ENCODE measurements at regions not wholly inside any gene's neighbourhood (a gene's known extent, or its start where the extent isn't known, plus 50 kb on each side); places are given as distances from the start of the nearest gene placed in this dataset.

DNA sequence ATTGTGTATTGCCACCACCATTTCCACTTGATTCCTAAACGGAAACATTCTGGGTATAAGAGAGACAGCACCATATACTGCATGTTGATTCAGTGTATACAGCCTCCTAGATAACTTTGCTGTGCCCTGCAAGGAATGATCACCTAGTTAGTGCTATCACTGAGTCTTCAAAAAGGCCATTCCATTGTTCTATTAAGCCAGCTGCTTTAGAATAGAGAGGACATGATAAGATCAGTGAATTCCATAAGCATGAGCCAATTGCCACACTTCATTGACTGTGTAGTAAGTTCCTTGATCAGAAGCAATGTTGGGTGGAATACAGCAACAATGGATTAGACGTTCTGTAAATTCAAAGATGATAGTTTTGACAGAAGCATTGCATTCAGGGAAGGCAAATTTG is 1047.3 kb downstream of the PCDH18 start:
- Histone ChIP-seq H3K9me3 (ENCODE audit: control insufficient read depth, low read depth, low read length) (no peaks in the 10 kb centered on the region), H3K27ac (ENCODE audit: low read length) (no peak overlapping the region), H3K27me3 (ENCODE audit: control insufficient read depth, insufficient read depth, low read length) (no peaks in the 10 kb centered on the region), H3K4me1 (ENCODE audit: control insufficient read depth, low read depth, low read length) (no peaks in the 10 kb centered on the region), H3K9ac (ENCODE audit: low read length) (no peak overlapping the region), H3K36me3 (ENCODE audit: control insufficient read depth, low read depth, low read length) (no peaks in the 10 kb centered on the region), H3K4me3 (ENCODE audit: low read length) (no peak overlapping the region)

- Histone ChIP-seq H3K36me3 (ENCODE audit: control insufficient read depth, low read depth, low read length) (no peaks in the 10 kb centered on the region), H3K9me3 (ENCODE audit: control insufficient read depth, low read depth, low read length) (no peaks in the 10 kb centered on the region), H3K27me3 (ENCODE audit: control insufficient read depth, insufficient read depth, low read length) (no peaks in the 10 kb centered on the region), H3K4me3 (ENCODE audit: low read length) (no peak overlapping the region), H3K4me1 (ENCODE audit: control insufficient read depth, low read depth, low read length) (no peaks in the 10 kb centered on the region), H3K9ac (ENCODE audit: low read length) (no peak overlapping the region), H3K27ac (ENCODE audit: low read length) (no peak overlapping the region)
Measured at GRCh38 chr4:136476753-136477152, 1055.5 kb downstream of the PCDH18 start.

GRCh38 chr4:136471051-136471450 is 1061.2 kb downstream of the PCDH18 start:
- Histone ChIP-seq H3K9ac (ENCODE audit: low read length) (no peak overlapping the region), H3K36me3 (ENCODE audit: control insufficient read depth, low read depth, low read length) (no peaks in the 10 kb centered on the region), H3K9me3 (ENCODE audit: control insufficient read depth, low read depth, low read length) (no peaks in the 10 kb centered on the region), H3K4me1 (ENCODE audit: control insufficient read depth, low read depth, low read length) (peaks cover 3% of the 10 kb centered on the region), H3K4me3 (ENCODE audit: low read length) (no peak overlapping the region), H3K27ac (ENCODE audit: low read length) (no peak overlapping the region), H3K27me3 (ENCODE audit: control insufficient read depth, insufficient read depth, low read length) (no peaks in the 10 kb centered on the region)

GRCh38 chr4:136465691-136466090 is 1066.6 kb downstream of the PCDH18 start:
- no peak overlapping the region for H3K4me3 ChIP-seq (ENCODE audit: low read length)
- H3K36me3 ChIP-seq (ENCODE audit: control insufficient read depth, low read depth, low read length) = no peaks in the 10 kb centered on the region
- no peak overlapping the region for H3K27ac ChIP-seq (ENCODE audit: low read length)
- H3K27me3 ChIP-seq (ENCODE audit: control insufficient read depth, insufficient read depth, low read length) = no peaks in the 10 kb centered on the region
- H3K9me3 ChIP-seq (ENCODE audit: control insufficient read depth, low read depth, low read length) = no peaks in the 10 kb centered on the region
- H3K4me1 ChIP-seq (ENCODE audit: control insufficient read depth, low read depth, low read length) = no peaks in the 10 kb centered on the region
- H3K9ac ChIP-seq (ENCODE audit: low read length) = no peak overlapping the region

DNA sequence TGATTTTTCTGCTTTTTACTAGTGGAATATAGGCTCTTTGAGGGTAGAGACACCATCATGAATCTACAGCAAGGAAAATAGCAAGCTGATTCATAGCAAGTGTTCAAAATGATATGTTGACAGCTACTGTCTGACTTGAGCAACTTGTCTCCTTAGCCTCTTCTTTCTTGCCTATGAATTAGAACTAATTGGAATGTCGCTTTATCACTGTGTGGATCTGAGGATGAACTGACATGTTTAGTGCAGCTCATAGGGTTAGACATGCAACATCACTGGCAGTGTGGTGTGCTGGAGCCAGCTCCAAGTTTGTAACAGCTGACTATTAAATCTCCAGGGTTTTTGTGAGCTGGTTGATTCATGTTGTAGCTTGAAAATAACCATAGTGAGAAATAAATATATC is 1068.4 kb downstream of the PCDH18 start:
- no peaks in the 10 kb centered on the region for H3K4me1 ChIP-seq (ENCODE audit: control insufficient read depth, low read depth, low read length)
- no peaks in the 10 kb centered on the region for H3K9me3 ChIP-seq (ENCODE audit: control insufficient read depth, low read depth, low read length)
- H3K27me3 ChIP-seq (ENCODE audit: control insufficient read depth, insufficient read depth, low read length) = no peaks in the 10 kb centered on the region
- H3K27ac ChIP-seq (ENCODE audit: low read length) = no peak overlapping the region
- no peak overlapping the region for H3K9ac ChIP-seq (ENCODE audit: low read length)
- H3K4me3 ChIP-seq (ENCODE audit: low read length) = no peak overlapping the region
- H3K36me3 ChIP-seq (ENCODE audit: control insufficient read depth, low read depth, low read length) = no peaks in the 10 kb centered on the region

DNA sequence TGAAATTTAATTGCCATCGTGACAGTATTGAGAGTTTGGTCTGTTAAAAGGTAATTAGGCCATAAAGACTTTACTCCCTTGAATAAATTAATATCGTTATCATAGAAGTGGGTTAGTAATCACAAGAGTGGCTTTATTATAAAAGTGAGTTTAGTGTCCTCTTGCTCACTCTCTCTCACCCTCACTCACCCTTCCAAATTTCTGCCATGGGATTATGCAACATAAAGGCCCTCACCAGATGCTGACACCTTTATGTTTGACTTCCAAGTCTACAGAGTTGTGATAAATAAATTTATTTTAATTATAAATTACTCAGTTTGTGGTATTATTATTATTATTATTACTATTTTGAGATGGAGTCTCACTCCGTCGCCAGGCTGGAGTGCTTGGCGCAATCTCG is 1070.8 kb downstream of the PCDH18 start:
- H3K27me3 ChIP-seq (ENCODE audit: control insufficient read depth, insufficient read depth, low read length) = no peaks in the 10 kb centered on the region
- H3K4me3 ChIP-seq (ENCODE audit: low read length) = no peak overlapping the region
- no peaks in the 10 kb centered on the region for H3K9me3 ChIP-seq (ENCODE audit: control insufficient read depth, low read depth, low read length)
- no peaks in the 10 kb centered on the region for H3K4me1 ChIP-seq (ENCODE audit: control insufficient read depth, low read depth, low read length)
- no peak overlapping the region for H3K9ac ChIP-seq (ENCODE audit: low read length)
- no peaks in the 10 kb centered on the region for H3K36me3 ChIP-seq (ENCODE audit: control insufficient read depth, low read depth, low read length)
- H3K27ac ChIP-seq (ENCODE audit: low read length) = no peak overlapping the region

GRCh38 chr4:136458326-136458725 is 1074.0 kb downstream of the PCDH18 start:
- H3K9ac ChIP-seq (ENCODE audit: low read length) = no peak overlapping the region
- H3K9me3 ChIP-seq (ENCODE audit: control insufficient read depth, low read depth, low read length) = no peaks in the 10 kb centered on the region
- H3K4me3 ChIP-seq (ENCODE audit: low read length) = no peak overlapping the region

DNA sequence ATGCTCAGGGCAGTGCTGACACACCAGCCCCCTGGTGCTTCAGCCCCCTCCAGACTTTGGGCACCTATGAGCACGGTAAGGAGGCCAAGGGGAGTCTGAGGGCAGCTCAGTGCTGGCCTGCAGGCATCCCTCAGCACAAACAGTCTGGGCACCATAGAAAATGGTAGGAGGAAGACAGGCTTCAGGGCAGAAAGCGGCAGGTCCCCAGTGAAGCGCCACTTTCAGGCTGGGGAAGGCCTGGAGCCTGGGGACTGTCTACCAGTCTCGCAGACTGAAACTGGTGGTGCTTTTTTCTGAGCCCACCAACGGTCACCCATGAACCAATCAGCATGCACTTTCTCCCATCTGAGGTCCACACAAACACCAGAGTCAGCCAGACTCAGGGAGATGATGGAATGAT is 1074.7 kb downstream of the PCDH18 start:
- Histone ChIP-seq H3K9ac (ENCODE audit: low read length) (no peak overlapping the region), H3K4me1 (ENCODE audit: control insufficient read depth, low read depth, low read length) (no peaks in the 10 kb centered on the region), H3K4me3 (ENCODE audit: low read length) (no peak overlapping the region), H3K27ac (ENCODE audit: low read length) (no peak overlapping the region), H3K27me3 (ENCODE audit: control insufficient read depth, insufficient read depth, low read length) (no peaks in the 10 kb centered on the region), H3K36me3 (ENCODE audit: control insufficient read depth, low read depth, low read length) (no peaks in the 10 kb centered on the region), H3K9me3 (ENCODE audit: control insufficient read depth, low read depth, low read length) (no peaks in the 10 kb centered on the region)

More at GRCh38 chr4:136458326-136458725, 1074.0 kb downstream of the PCDH18 start:
- Histone ChIP-seq H3K27me3 (ENCODE audit: control insufficient read depth, insufficient read depth, low read length) (no peaks in the 10 kb centered on the region), H3K27ac (ENCODE audit: low read length) (no peak overlapping the region), H3K36me3 (ENCODE audit: control insufficient read depth, low read depth, low read length) (no peaks in the 10 kb centered on the region), H3K4me1 (ENCODE audit: control insufficient read depth, low read depth, low read length) (no peaks in the 10 kb centered on the region)

GRCh38 chr4:136457004-136457403 is 1075.3 kb downstream of the PCDH18 start:
- H3K9me3 ChIP-seq (ENCODE audit: control insufficient read depth, low read depth, low read length) = no peaks in the 10 kb centered on the region
- no peak overlapping the region for H3K27ac ChIP-seq (ENCODE audit: low read length)
- H3K4me1 ChIP-seq (ENCODE audit: control insufficient read depth, low read depth, low read length) = no peaks in the 10 kb centered on the region
- no peak overlapping the region for H3K9ac ChIP-seq (ENCODE audit: low read length)
- no peaks in the 10 kb centered on the region for H3K36me3 ChIP-seq (ENCODE audit: control insufficient read depth, low read depth, low read length)
- no peaks in the 10 kb centered on the region for H3K27me3 ChIP-seq (ENCODE audit: control insufficient read depth, insufficient read depth, low read length)
- H3K4me3 ChIP-seq (ENCODE audit: low read length) = no peak overlapping the region

GRCh38 chr4:136443006-136443405 is 1089.3 kb downstream of the PCDH18 start:
- no peak overlapping the region for H3K9ac ChIP-seq (ENCODE audit: low read length)
- H3K4me1 ChIP-seq (ENCODE audit: control insufficient read depth, low read depth, low read length) = no peaks in the 10 kb centered on the region
- H3K27ac ChIP-seq (ENCODE audit: low read length) = no peak overlapping the region
- H3K36me3 ChIP-seq (ENCODE audit: control insufficient read depth, low read depth, low read length) = no peaks in the 10 kb centered on the region
- H3K4me3 ChIP-seq (ENCODE audit: low read length) = no peak overlapping the region
- no peaks in the 10 kb centered on the region for H3K27me3 ChIP-seq (ENCODE audit: control insufficient read depth, insufficient read depth, low read length)
- H3K9me3 ChIP-seq (ENCODE audit: control insufficient read depth, low read depth, low read length) = no peaks in the 10 kb centered on the region

GRCh38 chr4:136442447-136442846 is 1089.8 kb downstream of the PCDH18 start:
- H3K4me1 ChIP-seq (ENCODE audit: control insufficient read depth, low read depth, low read length) = no peaks in the 10 kb centered on the region
- H3K27ac ChIP-seq (ENCODE audit: low read length) = no peak overlapping the region
- no peaks in the 10 kb centered on the region for H3K9me3 ChIP-seq (ENCODE audit: control insufficient read depth, low read depth, low read length)
- no peaks in the 10 kb centered on the region for H3K36me3 ChIP-seq (ENCODE audit: control insufficient read depth, low read depth, low read length)
- H3K9ac ChIP-seq (ENCODE audit: low read length) = no peak overlapping the region
- no peak overlapping the region for H3K4me3 ChIP-seq (ENCODE audit: low read length)
- no peaks in the 10 kb centered on the region for H3K27me3 ChIP-seq (ENCODE audit: control insufficient read depth, insufficient read depth, low read length)

DNA sequence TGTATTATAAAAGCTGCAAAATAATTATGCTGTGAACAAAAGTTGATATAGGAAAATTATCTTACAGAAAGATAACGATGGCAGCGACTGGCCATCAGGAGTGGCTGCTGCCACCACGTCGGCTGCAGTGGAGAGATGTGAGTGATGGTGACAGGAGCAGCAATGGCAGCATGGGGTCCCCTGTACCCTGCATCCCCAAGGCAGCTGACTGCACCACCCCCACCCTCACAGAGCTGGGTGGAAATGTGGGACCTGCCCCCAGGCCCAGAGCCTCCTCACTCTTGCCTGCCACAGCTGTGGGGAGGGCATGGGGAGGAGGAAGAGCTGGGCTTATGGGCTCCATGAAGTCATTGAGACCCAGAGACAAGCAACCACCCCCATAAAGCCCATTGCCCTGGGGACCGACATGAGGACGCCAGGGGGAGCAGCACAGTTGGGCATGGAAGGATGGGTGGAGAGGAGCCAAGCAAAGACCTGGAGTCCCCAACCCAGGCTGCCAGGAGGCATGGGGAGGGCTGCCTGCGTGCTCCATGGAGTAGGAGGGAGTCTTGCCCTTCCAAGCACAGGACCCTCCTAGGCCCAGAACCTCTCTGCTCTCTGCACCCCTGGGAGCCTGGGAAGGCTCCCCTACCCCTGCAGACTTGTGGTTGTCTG is 1090.5 kb downstream of the PCDH18 start:
- Histone ChIP-seq H3K9ac (ENCODE audit: low read length) (no peak overlapping the region), H3K9me3 (ENCODE audit: control insufficient read depth, low read depth, low read length) (no peaks in the 10 kb centered on the region), H3K27me3 (ENCODE audit: control insufficient read depth, insufficient read depth, low read length) (no peaks in the 10 kb centered on the region), H3K27ac (ENCODE audit: low read length) (no peak overlapping the region), H3K4me3 (ENCODE audit: low read length) (no peak overlapping the region), H3K36me3 (ENCODE audit: control insufficient read depth, low read depth, low read length) (no peaks in the 10 kb centered on the region), H3K4me1 (ENCODE audit: control insufficient read depth, low read depth, low read length) (peaks cover 3% of the 10 kb centered on the region)
